GM04503 (cell line): ENCODE measurements at regions not wholly inside any gene's neighbourhood (a gene's known extent, or its start where the extent isn't known, plus 50 kb on each side); places are given as distances from the start of the nearest gene placed in this dataset.

Experiments used
- DNase-seq: peaks from one replicate; pipeline ENCODE4 v3.0.0-alpha.2; 2012; ENCODE audit warnings: low read depth

DNA sequence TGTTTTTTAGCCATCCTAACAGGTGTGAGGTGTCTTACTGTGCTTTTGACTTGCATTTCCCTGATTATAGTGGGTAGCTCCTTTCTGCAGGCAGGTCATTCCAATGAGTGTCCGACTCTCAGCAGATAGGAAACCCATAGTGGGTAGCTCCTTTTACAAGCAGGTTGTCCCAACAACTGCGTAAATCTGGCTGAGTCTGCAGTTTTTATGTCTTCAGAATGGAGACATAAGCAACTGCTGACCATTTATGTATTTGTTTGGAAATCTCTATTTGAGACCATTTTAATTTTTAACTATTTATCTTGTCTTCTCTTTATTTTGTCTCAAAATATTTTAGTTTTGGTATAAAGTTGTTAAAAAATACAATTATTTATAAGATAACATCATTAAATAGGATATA is 839.4 kb downstream of the SLITRK6 start:
- no peak for DNase-seq

DNA sequence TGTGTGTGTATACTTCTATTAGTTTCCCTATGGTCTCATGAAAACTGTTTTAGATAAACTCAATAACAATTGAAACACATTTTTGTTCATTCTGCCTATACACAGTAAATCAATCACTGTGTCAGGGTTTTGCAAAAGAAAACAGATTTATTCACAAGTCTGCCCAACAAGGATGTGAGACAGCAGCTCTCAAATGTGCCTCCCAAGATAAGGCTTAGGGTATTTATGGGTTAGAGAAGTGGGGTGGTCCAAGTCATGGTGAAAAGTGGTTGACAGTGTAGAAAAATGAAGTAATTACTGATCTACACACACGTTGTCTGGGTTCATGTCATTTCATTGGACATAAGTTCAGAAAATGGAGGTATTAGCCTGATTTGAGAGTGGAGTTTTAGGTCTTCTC is 844.6 kb downstream of the SLITRK6 start:
- no peak for DNase-seq

DNA sequence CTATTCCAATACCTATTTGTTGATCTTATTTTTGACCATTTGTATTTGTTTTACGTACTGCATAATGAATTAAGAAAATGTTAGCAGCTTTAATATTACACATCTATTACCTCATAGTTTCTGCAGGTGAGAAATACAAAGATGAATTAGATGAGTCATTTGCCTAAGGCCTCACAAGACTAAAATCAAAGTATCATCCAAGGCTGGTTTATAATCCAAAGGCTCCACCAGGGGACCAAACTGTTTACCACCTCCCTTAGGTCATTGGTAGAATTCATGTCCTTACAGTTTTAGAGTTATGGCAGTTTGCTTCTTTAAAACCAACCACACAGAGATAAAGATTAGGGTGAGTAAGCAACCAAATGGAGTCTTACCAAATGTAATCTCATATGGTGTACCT is 848.1 kb downstream of the SLITRK6 start:
- no peak for DNase-seq

DNA sequence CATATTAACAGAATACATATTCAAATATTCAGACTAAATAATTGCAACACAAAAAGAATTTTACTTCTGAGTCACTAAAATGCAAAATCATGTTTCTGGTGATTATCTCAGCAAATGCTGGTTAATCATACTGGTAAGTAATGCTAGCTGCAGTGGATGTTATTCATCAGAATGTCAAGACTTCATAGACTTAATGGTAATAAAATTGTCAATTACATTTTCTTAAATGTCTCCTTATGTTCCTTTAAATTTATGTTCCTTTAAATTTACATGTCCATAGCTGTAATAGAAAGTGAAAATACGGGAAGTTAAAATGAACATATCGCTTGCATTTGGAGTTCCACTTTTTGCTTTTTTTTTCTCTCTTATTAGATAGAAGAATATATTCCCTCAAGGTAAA is 853.0 kb downstream of the SLITRK6 start:
- no peak for DNase-seq

DNA sequence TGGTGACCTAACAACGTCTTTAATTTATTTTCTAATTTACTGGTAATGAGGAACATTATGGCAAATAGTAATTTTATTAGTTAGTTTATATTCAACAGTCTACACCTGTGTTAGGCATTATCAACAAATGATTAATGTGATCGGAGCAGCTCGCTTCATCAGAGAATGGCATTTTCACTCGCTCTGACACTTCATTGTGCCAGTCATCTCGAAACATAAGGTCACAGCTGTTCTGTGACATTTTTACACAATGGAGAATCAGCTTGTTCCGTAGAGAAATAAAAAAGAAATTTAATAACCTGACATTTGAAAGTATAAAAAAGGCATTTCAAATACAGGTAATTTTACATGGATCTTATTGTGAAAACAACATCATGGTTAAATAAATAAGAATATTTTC is 858.4 kb downstream of the SLITRK6 start:
- no peak for DNase-seq

DNA sequence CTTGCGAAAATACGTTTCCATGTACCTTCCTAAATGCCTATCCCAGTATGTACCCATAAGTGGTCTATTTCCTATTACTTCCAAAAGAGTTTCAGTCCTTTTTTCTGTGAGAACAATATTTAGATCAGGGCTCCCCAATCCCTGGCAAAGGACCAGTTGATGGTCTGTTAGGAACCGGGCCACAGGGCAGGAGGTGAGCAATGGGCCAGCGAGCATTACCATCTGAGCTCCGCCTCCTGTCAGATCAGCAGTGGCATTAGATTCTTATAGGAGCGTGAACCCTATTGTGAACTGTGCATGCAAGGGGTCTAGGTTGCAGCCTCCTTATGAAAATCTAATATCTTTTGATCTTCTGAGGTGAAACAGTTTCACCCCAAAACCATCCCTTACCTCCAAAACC is 859.1 kb downstream of the SLITRK6 start:
- DNase-seq: no peak

DNA sequence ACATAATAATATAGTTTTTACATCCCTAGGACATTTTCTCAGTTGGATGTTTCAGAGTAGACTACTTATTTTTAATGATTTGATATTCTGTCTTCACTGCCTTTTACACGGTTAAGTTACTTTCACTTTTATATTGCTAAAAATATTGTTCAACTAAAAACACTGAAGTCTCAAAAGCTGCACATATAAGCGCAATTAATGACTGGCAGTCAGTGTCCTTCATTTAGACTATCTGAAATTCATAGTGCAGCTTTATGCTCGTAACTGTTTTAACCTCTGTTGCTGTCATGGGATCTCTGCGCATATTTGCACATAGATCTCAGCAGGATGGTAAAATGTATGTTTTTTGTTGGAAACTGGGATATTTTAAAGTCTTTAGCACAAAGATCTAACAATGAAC is 864.3 kb downstream of the SLITRK6 start:
- no peak for DNase-seq

DNA sequence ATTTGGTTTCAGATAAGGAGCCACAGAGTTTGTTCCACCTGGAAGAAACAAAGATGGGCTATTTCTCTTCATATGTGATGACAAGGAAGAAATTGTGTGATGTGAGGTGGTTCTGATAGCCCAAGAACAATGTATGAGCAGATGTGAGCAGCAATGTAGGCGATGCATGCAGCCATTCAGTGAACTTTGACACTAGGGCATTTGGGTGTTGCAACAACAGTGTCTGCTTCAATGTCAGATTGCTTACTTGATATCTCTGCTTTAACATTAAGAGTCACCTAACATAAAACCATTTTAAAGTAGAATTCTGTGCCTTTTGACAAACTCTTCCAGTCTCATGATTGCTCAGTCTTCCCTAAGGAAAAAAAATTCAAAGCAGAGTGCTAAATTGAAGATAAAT is 865.4 kb downstream of the SLITRK6 start:
- no peak for DNase-seq

DNA sequence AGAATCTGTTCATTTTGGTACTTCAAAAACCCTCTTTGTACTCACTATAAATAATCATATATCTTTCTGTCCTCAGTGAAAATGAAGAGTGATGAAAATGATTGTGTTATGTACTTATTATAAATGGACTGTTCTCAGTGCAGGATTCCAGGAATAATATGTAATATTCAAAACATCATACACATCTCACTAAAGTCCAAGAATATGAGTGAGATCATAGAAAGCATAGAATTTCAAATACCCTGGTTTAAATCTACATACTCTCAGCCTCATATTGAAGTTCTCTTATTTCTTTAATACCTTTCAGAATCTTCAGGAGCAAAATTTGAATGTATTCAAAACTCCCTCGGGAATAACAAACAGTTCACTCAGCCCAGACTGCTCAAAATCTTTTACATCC is 868.0 kb downstream of the SLITRK6 start:
- DNase-seq: no peak

DNA sequence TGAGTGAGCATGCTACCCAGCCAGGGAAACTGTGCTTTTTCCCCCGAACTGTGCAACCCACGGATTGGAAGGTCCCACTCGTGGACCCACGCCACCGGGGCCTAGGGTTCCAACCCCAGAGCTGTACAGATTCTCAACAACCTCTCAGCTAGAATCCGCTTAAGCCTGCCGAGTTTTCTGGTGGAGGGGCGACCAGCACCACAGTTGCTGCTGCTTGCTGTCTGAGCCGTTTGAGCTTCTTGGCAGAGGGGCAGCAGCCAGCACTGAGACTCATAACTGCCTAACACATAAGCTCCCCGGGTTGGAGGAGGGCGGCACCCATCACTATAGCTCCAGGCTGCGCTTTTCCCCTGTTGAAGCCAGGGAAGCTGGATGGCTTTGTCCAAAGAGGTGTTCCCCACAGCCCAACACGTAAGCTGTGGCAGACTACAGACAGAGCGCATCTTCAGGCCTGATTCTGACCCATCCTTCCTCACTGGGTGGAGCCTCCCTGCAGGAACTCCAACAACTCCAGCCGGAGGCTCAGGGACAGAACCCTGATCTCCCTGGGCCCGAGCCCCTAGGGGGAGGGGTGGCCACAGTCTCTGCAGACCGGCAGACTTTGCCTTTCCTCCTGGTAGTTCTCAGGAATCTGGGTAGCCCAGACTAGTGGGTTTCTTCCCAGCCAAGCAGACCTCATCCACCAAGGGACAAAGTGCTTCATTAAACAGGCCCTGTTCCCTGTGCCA is 871.6 kb downstream of the SLITRK6 start:
- no peak for DNase-seq

DNA sequence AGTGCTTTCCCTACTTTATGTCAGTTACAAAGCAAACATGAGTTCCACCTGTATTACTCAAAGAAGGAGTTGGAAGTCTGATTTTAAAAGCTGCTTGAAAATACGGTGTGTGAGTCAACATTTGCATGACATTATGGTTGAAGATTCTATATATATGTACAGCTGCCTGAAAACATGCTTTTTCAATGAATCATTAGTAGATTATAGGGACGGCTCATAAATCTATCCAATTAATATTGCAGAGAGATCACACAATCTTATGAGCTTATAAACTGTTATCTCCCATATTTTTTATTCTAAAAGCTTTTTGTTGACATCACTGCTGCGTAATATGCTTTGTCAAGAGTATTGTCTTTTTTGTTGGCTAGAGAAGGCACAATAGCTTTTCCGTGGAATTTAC is 873.8 kb downstream of the SLITRK6 start:
- no peak for DNase-seq

DNA sequence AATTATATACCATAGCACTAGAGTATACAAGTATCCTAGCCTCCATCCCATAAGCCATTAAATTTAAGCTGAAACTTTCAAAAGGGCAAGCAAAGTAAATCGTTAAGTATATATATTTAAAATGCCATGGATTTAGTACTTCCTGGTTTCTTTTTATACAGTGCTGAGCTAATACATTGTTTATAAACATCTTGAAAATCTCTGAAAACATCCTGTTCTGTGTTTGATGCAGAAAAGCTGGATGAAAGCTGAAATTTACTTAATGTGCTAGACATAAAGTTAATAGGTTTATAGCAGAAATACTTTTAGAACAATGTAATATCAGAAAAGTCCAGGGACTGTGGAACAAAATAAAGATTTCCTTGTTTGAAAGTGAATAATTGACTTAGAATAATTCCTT is 875.4 kb downstream of the SLITRK6 start:
- no peak for DNase-seq

DNA sequence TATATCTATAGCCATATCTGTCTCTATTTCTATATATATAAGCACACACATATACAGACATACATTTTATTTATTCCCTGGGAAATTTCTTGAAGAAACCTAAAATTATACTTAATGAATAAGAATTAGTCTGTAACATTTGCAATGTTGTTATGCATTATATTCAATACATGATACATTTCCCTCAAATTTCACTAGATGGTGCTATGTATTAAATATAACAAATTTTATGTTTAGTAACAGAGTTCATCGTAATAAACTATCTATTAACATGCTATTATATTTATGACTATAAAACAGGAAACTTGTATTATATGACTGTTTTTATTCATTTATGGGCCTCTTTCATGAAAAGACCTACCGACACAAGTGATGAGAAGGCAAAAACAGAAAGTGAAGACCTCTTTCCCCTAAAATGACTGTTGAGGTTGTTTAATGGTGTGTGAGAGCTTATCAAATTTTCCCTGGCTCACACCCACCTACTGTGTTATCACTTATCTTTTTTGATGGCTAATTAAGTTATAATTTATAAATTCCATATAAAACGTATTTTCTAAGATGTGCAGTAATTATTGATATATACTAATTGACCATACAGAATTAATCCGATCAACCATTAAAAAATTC is 881.9 kb downstream of the SLITRK6 start:
- DNase-seq: no peak

DNA sequence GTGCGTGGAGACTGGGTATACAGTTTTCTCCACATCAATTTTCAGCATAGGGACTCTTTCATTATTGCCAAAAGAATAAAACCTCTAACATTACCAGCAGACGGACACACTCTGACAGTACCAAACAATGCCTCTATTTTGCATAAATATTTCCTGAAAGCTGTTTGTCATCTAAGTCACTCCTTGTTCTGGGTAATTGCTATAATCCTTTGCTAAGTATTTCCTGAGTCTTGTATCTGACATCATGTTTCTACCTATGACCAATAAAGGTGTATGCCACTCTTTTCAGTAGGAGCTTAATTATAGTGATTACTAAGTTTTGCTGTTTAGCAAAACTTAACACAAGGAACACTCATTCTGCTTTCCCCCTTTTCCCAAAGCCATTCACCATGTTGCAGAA is 886.5 kb downstream of the SLITRK6 start:
- DNase-seq: no peak

DNA sequence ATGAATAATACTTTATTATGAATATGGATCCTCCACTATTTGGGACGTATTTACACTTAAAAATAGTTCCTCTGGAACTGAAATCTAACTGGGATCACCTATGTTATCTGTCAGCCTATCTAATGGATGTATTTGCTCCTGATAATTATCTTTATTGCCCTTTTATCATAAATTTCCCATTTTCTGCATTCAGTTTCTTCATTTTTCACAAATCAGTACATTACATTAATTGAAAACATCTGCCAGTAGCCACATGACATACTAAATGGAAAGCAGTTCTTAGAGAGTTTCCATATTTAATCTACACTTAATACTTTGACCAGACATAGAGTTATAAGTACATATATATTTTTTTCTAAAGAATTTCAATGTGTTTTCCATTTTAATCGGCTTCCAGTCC is 888.8 kb downstream of the SLITRK6 start:
- DNase-seq: no peak

DNA sequence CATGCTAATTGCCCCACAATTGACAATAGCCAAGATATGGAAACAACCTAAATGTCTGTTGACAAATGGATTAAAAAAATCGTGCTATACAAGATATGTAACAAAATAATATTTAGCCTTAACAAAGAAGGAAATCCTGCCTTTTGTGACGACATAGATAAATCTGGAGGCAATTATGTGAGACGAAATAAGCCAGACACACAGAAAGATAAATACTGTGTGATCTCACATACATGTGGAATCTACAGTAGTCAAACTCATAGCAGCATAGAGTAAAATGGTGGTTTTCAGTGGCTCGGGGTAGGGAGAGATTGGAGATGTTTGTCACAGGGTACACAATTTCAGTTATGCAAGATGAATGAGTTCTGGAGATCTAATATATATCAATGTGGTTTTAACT is 895.8 kb downstream of the SLITRK6 start:
- no peak for DNase-seq

DNA sequence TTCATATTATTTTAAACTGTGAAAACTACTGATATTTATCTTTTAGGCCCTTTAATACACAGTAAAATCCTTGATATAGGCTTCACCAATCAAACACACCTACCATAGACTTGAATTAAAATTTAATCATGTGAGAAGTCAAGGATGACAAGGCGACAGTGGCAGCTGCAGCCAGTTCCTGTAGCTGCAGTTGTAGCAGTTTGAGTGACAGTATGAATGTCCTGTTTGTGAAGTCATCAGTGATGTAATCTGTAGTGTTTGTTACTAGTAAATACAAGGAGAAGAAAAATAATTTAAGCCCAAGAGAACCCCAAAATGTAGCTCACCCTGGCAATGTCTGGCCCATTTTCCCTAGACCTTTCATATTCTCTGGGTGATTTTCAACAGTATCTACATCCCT is 897.0 kb downstream of the SLITRK6 start:
- DNase-seq: no peak

DNA sequence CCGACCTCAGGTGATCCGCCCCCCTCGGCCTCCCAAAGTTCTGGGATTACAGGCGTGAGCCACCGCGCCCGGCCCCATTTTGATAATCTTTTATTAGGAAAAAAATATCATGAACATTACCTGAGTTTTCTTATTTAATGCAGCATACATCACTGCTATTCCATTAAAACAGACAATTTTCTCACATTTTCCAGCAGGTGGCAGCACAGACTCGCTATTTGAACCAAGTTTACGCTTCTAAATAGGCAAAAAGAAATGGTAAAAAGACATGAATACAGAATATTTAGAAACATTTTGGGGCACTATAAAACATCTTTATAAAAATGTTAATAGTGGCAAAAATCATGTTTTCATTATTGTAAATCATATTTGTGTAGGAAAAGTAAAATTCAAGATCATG is 903.1 kb downstream of the SLITRK6 start:
- no peak for DNase-seq

DNA sequence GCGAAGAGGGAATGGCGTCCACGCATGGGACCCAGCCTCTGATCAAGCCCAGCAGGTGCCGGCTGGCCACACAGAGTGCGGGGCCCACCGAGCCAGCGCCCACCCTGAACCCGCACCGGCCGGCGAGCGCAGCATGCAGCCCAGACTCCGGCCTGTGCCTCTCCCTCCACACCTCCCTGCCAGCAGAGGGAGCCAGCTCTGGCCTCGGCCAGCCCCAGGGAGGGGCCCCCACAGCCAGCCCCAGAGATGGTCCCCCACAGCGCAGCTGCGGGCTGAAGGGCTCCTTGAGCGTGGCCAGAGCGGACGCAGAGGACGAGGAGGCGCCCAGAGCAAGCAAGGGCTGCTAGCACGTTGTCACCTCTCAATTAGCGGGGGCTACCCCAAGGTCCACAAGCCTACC is 904.5 kb downstream of the SLITRK6 start:
- no peak for DNase-seq

DNA sequence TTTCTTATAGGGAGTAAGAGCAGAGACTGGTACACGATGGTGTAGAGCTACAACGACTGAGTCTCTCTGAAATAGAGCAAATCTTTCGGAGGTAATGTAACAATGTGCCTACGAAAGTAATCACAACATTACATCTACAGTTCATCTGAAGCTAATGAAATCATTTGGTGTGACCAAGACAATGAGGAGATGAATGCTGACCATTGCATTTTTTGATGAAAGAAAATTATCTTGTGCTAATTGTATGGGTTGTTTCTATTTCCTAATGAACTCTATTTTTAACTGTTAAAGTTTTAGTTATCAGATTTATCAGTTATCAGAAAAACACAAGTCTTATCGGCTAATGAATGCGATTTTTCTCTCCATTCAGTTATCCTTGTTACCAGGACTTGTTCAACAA is 913.4 kb downstream of the SLITRK6 start:
- no peak for DNase-seq

DNA sequence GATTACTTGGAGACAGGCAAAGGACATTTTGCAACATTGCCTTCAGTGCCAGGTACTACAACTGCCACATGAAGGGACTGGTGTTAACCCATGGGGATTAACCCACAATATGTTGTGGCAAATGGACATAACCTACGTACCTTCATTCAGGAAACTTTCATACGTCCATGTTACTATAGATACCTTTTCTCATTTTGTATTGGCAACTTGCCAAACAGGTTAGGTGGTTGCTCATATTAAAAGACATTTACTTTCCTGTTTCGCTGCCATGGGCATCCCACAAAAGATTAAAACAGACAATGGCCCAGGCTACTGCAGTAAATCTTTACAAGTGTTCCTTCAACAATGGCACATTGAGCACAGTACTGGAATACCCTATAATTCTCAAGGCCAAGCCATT is 925.3 kb downstream of the SLITRK6 start:
- DNase-seq: no peak

DNA sequence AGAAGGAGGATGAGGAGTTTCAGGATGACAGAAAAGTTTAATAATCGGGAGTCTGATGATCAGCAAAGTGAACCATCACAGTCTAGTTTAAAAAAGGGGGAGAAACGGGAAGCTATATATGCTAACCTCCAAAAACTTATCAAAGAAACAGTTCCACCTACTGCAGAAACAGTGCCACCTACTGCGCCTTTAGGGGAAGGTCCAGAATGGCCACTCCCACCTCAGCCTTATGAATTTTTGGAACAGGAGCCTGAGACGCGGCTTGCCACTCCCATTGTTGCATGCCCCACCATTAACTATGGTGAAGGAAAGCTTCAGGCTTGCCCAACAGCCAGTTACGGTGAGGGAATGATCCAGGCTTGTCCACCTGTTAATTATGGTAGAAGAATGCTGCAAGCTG is 929.0 kb downstream of the SLITRK6 start:
- DNase-seq: no peak

DNA sequence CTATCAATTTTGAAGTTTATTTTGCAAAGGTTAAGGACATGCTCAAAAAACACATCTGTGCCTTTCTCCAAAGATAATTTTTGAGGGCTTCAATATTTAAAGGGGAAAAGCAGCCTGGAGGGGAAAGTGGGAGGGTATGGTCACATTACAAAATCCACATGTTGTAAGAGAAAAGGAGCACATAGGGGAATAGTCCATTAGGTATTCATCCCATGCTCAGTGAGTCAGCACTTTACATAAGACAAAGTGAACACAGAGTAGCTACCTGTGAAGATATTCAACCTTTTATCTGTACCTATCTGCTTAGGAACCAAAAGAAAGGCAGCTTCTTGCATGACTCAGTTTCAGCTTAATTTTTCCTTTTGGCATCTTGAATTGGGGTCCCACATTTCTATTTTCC is 932.0 kb downstream of the SLITRK6 start:
- DNase-seq: no peak

DNA sequence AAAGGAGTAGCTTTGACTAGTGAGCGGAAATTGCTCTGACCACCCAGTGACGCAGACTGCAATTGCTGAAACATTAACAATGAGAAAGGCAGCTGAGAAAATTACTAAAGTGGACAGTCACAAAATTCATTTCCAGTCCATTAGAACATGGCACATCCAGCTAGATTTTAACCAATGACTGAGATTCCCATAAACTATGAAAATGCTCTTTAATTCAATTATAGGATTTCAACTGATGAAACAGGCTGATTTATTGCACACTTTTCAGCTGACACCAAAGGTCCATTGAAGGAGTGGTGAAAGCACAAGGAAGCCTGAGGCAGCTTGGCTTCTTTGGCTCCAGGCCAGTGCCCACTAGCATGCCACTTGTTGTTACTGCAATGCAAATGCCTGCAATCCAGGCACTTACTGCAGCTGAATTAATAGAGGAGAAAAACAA is 933.4 kb downstream of the SLITRK6 start:
- no peak for DNase-seq
